ENCODE measurements at regions not wholly inside any gene's neighbourhood (a gene's known extent, or its start where the extent isn't known, plus 50 kb on each side); places are given as distances from the start of the nearest gene placed in this dataset.
"Not testable (repeated sequence)": the region's sequence is repeated elsewhere in the genome, so short reads cannot be mapped to it uniquely, and the experiment has no call there.

DNA sequence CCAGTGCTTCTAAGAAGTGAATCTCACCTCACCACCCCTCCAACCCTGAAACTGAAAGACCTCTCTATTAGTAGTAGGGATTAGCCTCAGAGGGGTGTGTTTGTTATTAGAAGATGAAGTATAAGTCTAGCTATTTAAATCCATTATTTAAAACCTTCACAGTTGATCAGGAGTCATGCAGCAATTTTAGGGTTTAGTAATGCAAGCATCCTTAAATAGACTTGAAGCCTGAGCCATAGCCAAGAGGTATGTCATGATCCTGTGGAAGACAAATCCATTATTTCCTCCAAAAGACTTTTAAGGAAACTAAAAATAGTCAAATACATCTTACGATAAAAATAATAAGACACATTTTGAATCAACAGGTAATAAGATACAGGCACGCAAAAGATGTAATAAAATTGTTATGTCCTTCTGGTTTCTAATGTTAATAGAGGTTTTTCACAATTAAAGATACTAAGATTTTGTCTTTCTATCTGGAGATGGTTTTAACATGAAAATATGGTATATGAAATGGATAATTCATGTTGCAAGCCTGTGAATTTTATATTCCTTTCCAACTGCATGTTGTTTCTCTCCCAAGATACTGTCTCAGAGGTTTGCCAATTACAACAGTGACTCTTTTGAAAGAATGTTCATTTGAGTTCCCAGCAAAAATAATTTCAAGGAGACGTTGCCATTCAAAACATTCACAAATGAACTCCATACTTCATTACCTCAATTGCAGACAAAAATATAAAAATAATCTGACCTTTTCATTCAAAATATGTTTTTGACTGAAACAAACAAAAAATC, 68.0 kb downstream of the LUZP4 start:
- intact Hi-C loops (cut with DNase I, micrococcal nuclease) = no loop called here
- ATAC-seq (no peak), DNase-seq (no peak)

- intact Hi-C loops (cut with DNase I, micrococcal nuclease); ATAC-seq; DNase-seq: not testable (repeated sequence)
These were observed 70.0 kb downstream of the LUZP4 start for GRCh38 chrX:115359508-115359907.

DNA sequence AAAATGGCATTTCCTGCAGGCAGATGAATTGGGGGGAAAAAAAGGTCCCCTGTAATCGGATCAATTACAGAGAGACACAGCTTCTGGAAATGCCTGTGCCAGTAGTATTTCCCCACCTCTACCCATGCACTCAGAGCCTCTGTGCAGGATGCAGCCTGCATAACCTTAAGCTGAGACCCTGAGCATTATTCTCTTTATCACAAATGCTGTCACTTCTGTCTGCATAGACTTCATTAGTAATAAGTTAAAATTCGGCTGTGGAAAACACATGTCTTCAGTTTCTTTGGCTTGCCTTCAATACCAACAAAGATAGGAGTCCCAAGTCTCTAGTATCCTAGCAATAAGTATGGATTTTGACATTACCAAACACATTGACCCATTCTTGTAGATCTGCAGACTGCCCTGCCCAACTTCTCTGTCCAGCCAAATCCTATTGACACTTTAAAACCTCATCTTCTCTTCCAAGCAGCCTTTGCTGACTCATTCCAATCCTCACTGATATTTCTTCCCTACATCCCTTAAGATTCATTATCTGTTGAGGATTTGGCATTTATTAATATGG, 70.8 kb downstream of the LUZP4 start:
- intact Hi-C loops (cut with DNase I, micrococcal nuclease) = no loop called here
- no peak for ATAC-seq
- no peak for DNase-seq

GRCh38 chrX:115362334-115363095, 73.0 kb downstream of the LUZP4 start:
- DNase-seq (no peak), ATAC-seq (no peak)
- intact Hi-C loops (cut with DNase I, micrococcal nuclease) = no loop called here

GRCh38 chrX:115363372-115363771, 73.9 kb downstream of the LUZP4 start:
- DNase-seq (no peak), ATAC-seq (no peak)
- intact Hi-C loops (cut with DNase I, micrococcal nuclease) = no loop called here

GRCh38 chrX:115363897-115364296, 74.4 kb downstream of the LUZP4 start:
- no peak for ATAC-seq
- intact Hi-C loops (cut with DNase I, micrococcal nuclease) = no loop called here
- DNase-seq = no peak

GRCh38 chrX:115364670-115365069, 75.2 kb downstream of the LUZP4 start:
- ATAC-seq (no peak), DNase-seq (no peak)
- intact Hi-C loops (cut with DNase I, micrococcal nuclease) = no loop called here

- DNase-seq (no peak), ATAC-seq (no peak)
- intact Hi-C loops (cut with DNase I, micrococcal nuclease) = no loop called here
These were observed 77.0 kb downstream of the LUZP4 start for GRCh38 chrX:115366535-115366934.

DNA sequence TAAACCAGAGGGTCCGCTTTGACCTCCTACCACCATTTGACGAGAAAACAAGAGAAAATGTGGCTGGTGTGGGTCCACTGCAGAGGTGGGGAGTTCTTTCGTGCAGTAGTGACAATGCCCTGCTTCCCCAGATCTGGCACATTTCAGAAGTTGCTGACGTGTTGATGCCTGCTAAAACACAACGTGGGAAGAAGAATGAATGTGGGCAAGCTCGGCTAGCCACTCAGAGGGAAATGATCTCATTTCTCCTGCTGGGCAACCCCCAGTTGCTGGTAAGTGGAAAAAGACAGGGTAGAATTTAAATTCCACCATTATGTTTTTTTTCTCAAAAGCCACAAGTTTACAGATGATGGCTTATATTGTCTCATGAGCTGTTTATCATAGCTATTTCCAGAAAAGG, 77.9 kb downstream of the LUZP4 start:
- intact Hi-C loops (cut with DNase I, micrococcal nuclease) = no loop called here
- ATAC-seq = no peak
- DNase-seq = no peak

- intact Hi-C loops (cut with DNase I, micrococcal nuclease) = no loop called here
- no peak for ATAC-seq
These were observed 78.4 kb downstream of the LUZP4 start for GRCh38 chrX:115367951-115368350.

GRCh38 chrX:115368876-115369275, 79.4 kb downstream of the LUZP4 start:
- ATAC-seq (no peak), DNase-seq (no peak)
- intact Hi-C loops (cut with DNase I, micrococcal nuclease) = no loop called here

More at GRCh38 chrX:115367951-115368350, 78.4 kb downstream of the LUZP4 start:
- DNase-seq = no peak

- intact Hi-C loops (cut with DNase I, micrococcal nuclease) = no loop called here
- no peak for ATAC-seq
- DNase-seq = no peak
These were observed 82.6 kb downstream of the LUZP4 start for GRCh38 chrX:115372152-115372551.

GRCh38 chrX:115373308-115373707, 83.8 kb downstream of the LUZP4 start:
- ATAC-seq (no peak), DNase-seq (no peak)
- intact Hi-C loops (cut with DNase I, micrococcal nuclease) = no loop called here

- DNase-seq (no peak), ATAC-seq (no peak)
- intact Hi-C loops (cut with DNase I, micrococcal nuclease) = no loop called here
These were observed 89.0 kb downstream of the LUZP4 start for GRCh38 chrX:115378471-115378870.

DNA sequence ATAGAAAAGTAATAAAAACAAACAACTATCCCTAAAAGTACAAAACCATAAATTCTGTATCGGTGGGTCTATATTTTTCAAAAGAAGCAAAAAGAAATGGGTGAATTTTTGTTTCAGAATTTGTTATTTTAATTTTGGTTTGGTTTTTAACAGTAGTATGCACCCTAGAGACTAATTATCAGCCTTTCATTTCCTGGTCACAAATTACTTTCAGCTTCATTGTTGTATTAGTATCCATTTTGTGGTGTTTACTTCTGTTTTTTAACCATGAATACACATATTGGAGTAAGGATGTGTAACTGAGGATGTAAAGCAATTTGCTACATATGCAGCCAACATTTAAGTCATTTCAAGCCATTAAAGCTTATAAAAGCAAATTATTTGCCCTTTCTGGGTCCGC, 97.8 kb downstream of the LUZP4 start:
- ATAC-seq = no peak

GRCh38 chrX:115388879-115389278, 99.4 kb downstream of the LUZP4 start:
- ATAC-seq = no peak
- no peak for DNase-seq
- intact Hi-C loops (cut with DNase I, micrococcal nuclease) = no loop called here

More for the DNA sequence above, 97.8 kb downstream of the LUZP4 start:
- intact Hi-C loops (cut with DNase I, micrococcal nuclease) = no loop called here
- no peak for DNase-seq

DNA sequence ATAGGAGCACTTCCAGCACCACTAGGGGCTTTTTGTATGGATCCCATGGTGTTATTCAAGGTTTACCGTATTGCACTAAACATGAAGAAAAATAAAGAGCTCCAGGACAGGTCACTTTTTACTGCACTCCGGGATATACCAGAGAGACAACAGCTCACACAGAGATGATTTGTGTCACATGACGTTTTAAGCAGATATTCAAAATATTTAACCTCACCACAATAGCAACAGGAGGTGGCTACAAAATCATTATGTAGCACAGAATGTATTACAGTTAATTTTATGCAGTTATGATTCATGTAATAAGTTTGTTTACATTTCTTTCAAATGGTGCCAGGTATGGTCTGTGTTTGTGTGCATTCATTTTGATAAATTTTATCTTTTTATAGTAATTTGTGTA, 100.6 kb downstream of the LUZP4 start:
- ATAC-seq = no peak
- intact Hi-C loops (cut with DNase I, micrococcal nuclease) = no loop called here
- DNase-seq = no peak

- intact Hi-C loops (cut with DNase I, micrococcal nuclease) = no loop called here
- no peak for DNase-seq
- ATAC-seq = no peak
These were observed 102.5 kb downstream of the LUZP4 start for GRCh38 chrX:115392031-115392430.

GRCh38 chrX:115392871-115393270, 103.4 kb downstream of the LUZP4 start:
- intact Hi-C loops (cut with DNase I, micrococcal nuclease) = no loop called here
- DNase-seq (no peak), ATAC-seq (no peak)

- DNase-seq (no peak), ATAC-seq (no peak)
- intact Hi-C loops (cut with DNase I, micrococcal nuclease) = no loop called here
These were observed 103.8 kb downstream of the LUZP4 start for GRCh38 chrX:115393271-115393670.

All from left colon (tissue), 2 donors.